Endothelial cell (in vitro differentiated cells): ENCODE measurements at regions not wholly inside any gene's neighbourhood (a gene's known extent, or its start where the extent isn't known, plus 50 kb on each side); places are given as distances from the start of the nearest gene placed in this dataset.
A peak's percentile ranks its signal among the peaks of the same experiment; 100 is the strongest.
"Not testable (repeated sequence)": the region's sequence is repeated elsewhere in the genome, so short reads cannot be mapped to it uniquely, and the experiment has no call there.

ENCODE experiments used
- DNase-seq: peaks from one replicate; pipeline ENCODE4 v3.0.0; 2021; ENCODE audit warnings: low spot score
- H3K27ac Mint-ChIP-seq: one replicate; pipeline ENCODE4 v1.8.0; 2021; ENCODE audit warnings: mixed read lengths, inconsistent platforms; ENCODE audit not compliant: unreplicated experiment
- H3K27me3 Mint-ChIP-seq: one replicate; pipeline ENCODE4 v1.8.0; 2021; ENCODE audit warnings: mild to moderate bottlenecking, moderate library complexity, mixed read lengths, inconsistent platforms; ENCODE audit not compliant: unreplicated experiment
- H3K36me3 Mint-ChIP-seq: one replicate; pipeline ENCODE4 v1.8.0; 2021; ENCODE audit warnings: mild to moderate bottlenecking, low read depth, mixed read lengths, inconsistent platforms; ENCODE audit not compliant: unreplicated experiment
- H3K4me1 Mint-ChIP-seq: one replicate; pipeline ENCODE4 v1.8.0; 2021; ENCODE audit warnings: mild to moderate bottlenecking, mixed read lengths, inconsistent platforms; ENCODE audit not compliant: unreplicated experiment
- H3K4me3 Mint-ChIP-seq: one replicate; pipeline ENCODE4 v1.8.0; 2021; ENCODE audit warnings: mild to moderate bottlenecking, mixed read lengths, inconsistent platforms; ENCODE audit not compliant: unreplicated experiment
- H3K9me3 Mint-ChIP-seq: one replicate; pipeline ENCODE4 v1.8.0; 2021; ENCODE audit warnings: mixed read lengths, inconsistent platforms; ENCODE audit not compliant: unreplicated experiment
- TF ChIP-seq, protein P1 (sequence below): fragments of 200-600 bp; sonication (generic); IDR thresholded peaks from one replicate; pipeline ENCODE4 v1.5.0; 2021; ENCODE audit warnings: antibody characterized with exemption; ENCODE audit not compliant: unreplicated experiment

DNA sequence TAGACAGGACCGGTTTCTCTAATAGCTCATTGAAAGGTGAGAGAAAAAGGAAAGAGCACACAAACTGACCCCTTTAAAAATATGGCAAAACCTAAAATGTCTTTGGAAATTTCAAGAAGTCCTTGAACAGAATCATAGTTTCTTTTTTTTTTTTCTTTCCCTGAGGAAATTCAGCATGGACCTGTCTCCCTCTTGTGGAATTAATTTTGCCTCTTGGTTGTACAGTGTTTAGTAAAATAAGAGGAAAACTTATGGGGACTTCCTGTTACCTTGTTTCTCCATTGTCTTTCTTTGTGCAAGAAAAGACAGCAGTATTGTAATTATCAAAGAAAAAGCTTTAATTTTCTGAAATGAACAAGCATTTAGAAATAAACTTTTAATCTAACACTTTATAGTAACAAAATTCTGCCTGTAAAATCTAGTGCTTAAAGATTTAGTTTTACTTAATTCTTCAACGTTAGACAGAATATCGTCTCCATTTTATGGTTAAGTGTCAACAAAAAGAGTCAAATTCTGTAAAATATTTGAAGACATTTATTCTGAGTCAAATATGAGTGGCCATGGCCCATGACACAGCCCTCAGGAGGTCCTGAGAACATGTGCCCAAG, 176.3 kb upstream of the NABP1 start:
- no peak for DNase-seq
- no peak overlapping the region for H3K27ac Mint-ChIP-seq
- TF ChIP-seq, protein P1, sequence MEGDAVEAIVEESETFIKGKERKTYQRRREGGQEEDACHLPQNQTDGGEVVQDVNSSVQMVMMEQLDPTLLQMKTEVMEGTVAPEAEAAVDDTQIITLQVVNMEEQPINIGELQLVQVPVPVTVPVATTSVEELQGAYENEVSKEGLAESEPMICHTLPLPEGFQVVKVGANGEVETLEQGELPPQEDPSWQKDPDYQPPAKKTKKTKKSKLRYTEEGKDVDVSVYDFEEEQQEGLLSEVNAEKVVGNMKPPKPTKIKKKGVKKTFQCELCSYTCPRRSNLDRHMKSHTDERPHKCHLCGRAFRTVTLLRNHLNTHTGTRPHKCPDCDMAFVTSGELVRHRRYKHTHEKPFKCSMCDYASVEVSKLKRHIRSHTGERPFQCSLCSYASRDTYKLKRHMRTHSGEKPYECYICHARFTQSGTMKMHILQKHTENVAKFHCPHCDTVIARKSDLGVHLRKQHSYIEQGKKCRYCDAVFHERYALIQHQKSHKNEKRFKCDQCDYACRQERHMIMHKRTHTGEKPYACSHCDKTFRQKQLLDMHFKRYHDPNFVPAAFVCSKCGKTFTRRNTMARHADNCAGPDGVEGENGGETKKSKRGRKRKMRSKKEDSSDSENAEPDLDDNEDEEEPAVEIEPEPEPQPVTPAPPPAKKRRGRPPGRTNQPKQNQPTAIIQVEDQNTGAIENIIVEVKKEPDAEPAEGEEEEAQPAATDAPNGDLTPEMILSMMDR: peak; percentile 24

DNA sequence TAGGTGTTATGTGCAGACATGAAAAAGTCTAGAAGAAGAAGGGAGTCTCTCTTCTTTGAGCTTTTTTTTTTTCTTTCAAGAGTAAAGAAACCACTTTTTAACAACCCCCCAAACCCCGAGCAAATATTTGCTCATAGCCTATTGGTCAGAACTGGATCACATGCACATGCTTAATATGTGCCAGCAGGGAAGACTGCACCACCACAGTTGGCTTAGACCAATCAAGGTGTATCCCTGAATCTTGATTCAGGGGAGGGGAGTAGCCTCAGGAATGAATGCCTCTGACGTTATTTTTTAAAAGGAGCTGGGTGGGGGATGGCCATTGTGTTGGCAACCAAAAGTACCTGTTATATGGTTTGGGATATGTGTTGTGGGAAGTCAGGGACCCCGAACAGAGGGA, 171.4 kb upstream of the NABP1 start:
- H3K36me3 Mint-ChIP-seq: peaks cover 5% of the 10 kb centered on the region
- H3K27ac Mint-ChIP-seq: no peak overlapping the region
- no peak for DNase-seq
- no peaks in the 10 kb centered on the region for H3K4me1 Mint-ChIP-seq
- no peaks in the 10 kb centered on the region for H3K27me3 Mint-ChIP-seq
- peaks cover 4% of the 10 kb centered on the region for H3K9me3 Mint-ChIP-seq
- no peak overlapping the region for H3K4me3 Mint-ChIP-seq
- TF ChIP-seq, protein P1: no peak

More for the DNA sequence above, 176.3 kb upstream of the NABP1 start:
- peaks cover 7% of the 10 kb centered on the region for H3K4me1 Mint-ChIP-seq
- H3K4me3 Mint-ChIP-seq: no peak overlapping the region
- H3K27me3 Mint-ChIP-seq: no peaks in the 10 kb centered on the region
- H3K9me3 Mint-ChIP-seq: no peaks in the 10 kb centered on the region
- H3K36me3 Mint-ChIP-seq: no peaks in the 10 kb centered on the region

DNA sequence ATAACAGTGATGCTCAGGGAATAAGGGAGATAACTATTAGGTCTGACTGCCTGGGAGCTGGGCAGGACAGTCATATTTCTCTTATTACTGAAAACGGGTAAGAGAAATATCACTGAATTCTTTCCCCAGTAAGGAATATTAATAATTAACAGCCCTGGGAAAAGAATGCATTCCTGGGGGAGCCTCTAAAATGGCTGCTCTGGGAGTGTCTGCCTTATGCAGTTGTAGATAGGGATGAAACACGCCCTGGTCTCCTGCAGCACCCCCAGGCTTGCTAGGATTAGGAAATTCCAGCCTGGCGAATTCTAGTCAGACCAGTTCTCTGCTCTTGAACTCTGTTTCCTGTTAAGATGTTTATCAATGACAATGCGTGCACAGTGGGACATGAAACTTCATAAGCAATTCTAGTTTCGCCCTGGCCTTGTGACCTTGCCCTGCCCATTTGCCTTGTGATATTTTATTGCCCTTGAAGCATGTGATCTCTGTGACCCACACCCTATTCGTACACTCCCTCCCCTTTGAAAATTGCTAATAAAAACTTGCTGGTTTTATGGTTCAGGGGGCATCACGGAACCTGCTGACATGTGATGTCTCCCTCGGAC, 170.6 kb upstream of the NABP1 start:
- H3K9me3 Mint-ChIP-seq, H3K4me1 Mint-ChIP-seq, H3K27me3 Mint-ChIP-seq, H3K36me3 Mint-ChIP-seq, DNase-seq, H3K27ac Mint-ChIP-seq, H3K4me3 Mint-ChIP-seq: not testable (repeated sequence)

DNA sequence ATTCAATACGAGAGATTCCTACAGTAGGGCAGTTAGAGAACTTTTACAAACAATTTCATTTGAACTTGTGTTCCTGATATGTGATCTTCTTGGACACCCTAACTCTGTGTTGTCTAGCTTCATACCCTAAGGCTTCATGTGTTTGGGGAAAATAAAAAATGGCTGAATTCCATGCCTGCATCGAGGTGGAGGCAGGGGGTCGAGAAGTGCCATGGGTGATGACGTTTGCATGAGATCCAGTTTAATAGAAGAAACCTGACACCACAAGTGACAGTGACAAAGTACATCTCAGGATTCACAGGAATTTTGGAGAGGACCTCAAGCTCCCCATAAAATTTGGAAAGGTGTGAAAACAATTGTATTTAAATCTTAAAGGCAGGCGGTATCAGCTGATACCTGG, 169.2 kb upstream of the NABP1 start:
- Mint-ChIP-seq H3K9me3 (peaks cover 4% of the 10 kb centered on the region), H3K27me3 (no peaks in the 10 kb centered on the region), H3K27ac (no peak overlapping the region), H3K4me1 (no peaks in the 10 kb centered on the region), H3K36me3 (peaks cover 5% of the 10 kb centered on the region), H3K4me3 (no peak overlapping the region)
- DNase-seq: no peak
- TF ChIP-seq, protein P1: no peak

DNA sequence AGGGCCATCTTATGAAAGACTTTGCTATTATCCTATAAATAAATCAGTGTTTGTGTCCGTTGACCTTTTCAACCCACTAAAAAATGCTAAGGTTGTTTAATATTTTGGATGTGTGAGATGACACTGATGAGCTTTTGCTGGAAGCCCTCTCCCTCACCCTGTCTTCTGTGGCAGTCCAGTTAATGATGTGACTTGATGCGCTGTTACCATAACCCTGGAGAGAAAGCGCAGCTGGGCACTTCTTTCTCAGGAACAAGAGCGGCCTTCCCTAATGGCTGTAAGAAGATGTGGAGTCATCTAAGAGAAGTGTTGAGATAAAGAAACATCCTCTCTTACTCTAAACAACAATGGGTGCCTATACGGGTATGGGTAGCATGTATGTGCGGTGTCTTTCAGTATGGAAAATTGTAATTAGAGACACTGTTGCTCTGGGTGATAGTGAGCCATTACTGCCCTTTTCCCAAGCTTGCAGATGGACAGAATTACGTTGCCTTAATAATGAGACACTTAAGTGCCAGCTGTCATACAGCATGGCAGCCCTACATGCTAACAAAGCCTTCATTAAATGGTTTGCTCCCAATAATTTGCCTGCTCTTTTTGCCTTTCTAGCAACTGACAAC, 165.6 kb upstream of the NABP1 start:
- Mint-ChIP-seq H3K4me1 (no peaks in the 10 kb centered on the region), H3K4me3 (no peak overlapping the region), H3K9me3 (peaks cover 4% of the 10 kb centered on the region), H3K27me3 (no peaks in the 10 kb centered on the region), H3K27ac (no peak overlapping the region), H3K36me3 (peaks cover 5% of the 10 kb centered on the region)
- DNase-seq: no peak
- TF ChIP-seq, protein P1: no peak
